HFFc6 (cell line): ENCODE measurements at regions not wholly inside any gene's neighbourhood (a gene's known extent, or its start where the extent isn't known, plus 50 kb on each side); places are given as distances from the start of the nearest gene placed in this dataset.

Source experiments
- DNase-seq: peaks from one replicate; pipeline ENCODE4 v3.0.0-alpha.2; 2018
- H3K27ac Mint-ChIP-seq: 2 replicates; pipeline ENCODE4 v1.8.0; 2020; ENCODE audit warnings: mild to moderate bottlenecking, mixed read lengths
- H3K27me3 Mint-ChIP-seq: 2 replicates; pipeline ENCODE4 v1.8.0; 2021; ENCODE audit warnings: mild to moderate bottlenecking, moderate library complexity, mixed read lengths; ENCODE audit not compliant: insufficient read depth
- H3K36me3 Mint-ChIP-seq: 2 replicates; pipeline ENCODE4 v1.8.0; 2021; ENCODE audit warnings: low read depth, mixed read lengths
- H3K4me1 Mint-ChIP-seq: 2 replicates; pipeline ENCODE4 v1.8.0; 2020; ENCODE audit warnings: low read depth, mixed read lengths
- H3K4me3 Mint-ChIP-seq: 2 replicates; pipeline ENCODE4 v1.8.0; 2020; ENCODE audit warnings: mild to moderate bottlenecking, moderate library complexity, mixed read lengths
- H3K9me3 Mint-ChIP-seq: 2 replicates; pipeline ENCODE4 v1.8.0; 2020; ENCODE audit warnings: mild to moderate bottlenecking, mixed read lengths
- CTCF ChIP-seq: fragments of 200-600 bp; sonication (generic); IDR thresholded peaks from 2 replicates; pipeline ENCODE4 v1.5.0; 2021; ENCODE audit warnings: antibody characterized with exemption, mild to moderate bottlenecking

DNA sequence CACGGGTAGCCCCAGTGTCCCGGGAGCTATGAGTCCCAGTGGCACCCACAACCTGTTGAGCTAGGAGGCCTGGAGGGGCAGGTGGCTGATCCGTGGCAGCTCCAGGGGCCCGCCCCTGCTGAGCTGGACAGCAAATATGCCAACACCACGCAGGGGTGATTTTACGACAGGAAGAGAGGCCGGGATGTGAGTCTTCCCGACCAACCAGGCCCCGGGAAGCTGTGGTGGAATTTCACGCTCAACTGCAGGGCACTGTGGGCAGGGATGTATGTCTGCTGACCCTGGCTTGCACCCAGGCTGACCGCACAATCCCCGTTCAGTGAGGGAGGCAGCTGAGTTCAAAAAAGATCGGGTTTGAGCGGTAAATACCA, 183.9 kb downstream of the ERMARD start:
- no peak for DNase-seq

GRCh38 chr6:169934699-169935347, 183.4 kb downstream of the ERMARD start:
- no peak overlapping the region for H3K27ac Mint-ChIP-seq
- H3K4me3 Mint-ChIP-seq: no peak overlapping the region
- peaks cover 69% of the 10 kb centered on the region for H3K9me3 Mint-ChIP-seq
- no peak for DNase-seq
- no peaks in the 10 kb centered on the region for H3K4me1 Mint-ChIP-seq
- TF ChIP-seq CTCF: no peak
- no peaks in the 10 kb centered on the region; the same call in 1 of the 2 replicates for H3K27me3 Mint-ChIP-seq
- H3K36me3 Mint-ChIP-seq: peaks cover 3% of the 10 kb centered on the region; the same call in 1 of the 2 replicates

More for the DNA sequence above, 183.9 kb downstream of the ERMARD start:
- no peak overlapping the region for H3K4me3 Mint-ChIP-seq
- no peak for TF ChIP-seq CTCF
- no peak overlapping the region for H3K27ac Mint-ChIP-seq
- no peaks in the 10 kb centered on the region; the same call in 1 of the 2 replicates for H3K27me3 Mint-ChIP-seq
- H3K4me1 Mint-ChIP-seq: no peaks in the 10 kb centered on the region
- peaks cover 69% of the 10 kb centered on the region for H3K9me3 Mint-ChIP-seq
- H3K36me3 Mint-ChIP-seq: peaks cover 3% of the 10 kb centered on the region; the same call in 1 of the 2 replicates

DNA sequence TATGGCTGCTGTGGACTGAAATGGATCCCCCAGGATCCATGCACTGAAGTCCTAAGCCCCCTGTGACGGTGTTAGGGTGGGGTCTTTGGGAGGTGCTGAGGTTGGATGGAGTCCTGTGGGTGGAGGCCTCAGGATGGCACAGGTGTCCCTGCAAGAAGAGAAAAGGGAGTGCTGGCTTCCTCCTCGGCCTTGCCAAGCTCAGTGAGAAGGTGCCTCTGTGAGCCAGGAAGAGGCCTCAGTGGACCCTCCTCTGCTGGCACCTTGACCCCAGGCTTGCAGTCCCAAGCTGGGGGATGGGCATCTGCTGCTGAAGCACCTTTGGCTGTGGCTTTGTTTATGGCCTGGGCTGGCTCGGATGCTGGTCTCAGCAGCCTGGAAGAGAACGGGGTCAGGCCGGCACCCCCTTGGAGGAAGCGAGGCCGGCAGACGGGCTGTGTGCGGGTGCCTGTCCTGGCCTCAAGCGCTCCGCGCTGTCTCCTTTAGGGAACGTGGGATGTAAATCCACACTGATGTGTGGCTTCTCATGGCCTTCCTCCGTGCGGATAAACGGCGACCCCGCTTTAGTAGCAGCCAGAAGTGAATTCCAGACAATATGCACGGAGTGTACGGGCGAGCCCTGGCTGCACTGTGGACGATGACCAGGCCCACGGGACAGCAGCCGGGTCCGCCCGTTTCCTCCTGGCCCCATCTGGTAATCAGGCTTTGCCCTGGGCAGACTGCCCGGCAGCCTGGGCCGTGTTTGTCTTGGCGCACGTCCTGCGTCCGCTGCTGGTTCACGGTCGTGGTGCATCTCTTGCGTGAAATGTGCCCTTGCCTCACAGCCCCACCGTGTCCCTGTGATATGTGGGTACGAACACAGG, 182.6 kb downstream of the ERMARD start:
- H3K36me3 Mint-ChIP-seq: no peaks in the 10 kb centered on the region; the same call in 1 of the 2 replicates
- peaks cover 69% of the 10 kb centered on the region for H3K9me3 Mint-ChIP-seq
- H3K27ac Mint-ChIP-seq: no peak overlapping the region
- no peak overlapping the region for H3K4me3 Mint-ChIP-seq
- no peaks in the 10 kb centered on the region for H3K27me3 Mint-ChIP-seq
- no peaks in the 10 kb centered on the region for H3K4me1 Mint-ChIP-seq
- DNase-seq: no peak
- TF ChIP-seq CTCF: no peak

GRCh38 chr6:169933251-169933821, 181.9 kb downstream of the ERMARD start:
- no peak for TF ChIP-seq CTCF
- Mint-ChIP-seq H3K36me3 (no peaks in the 10 kb centered on the region; the same call in 1 of the 2 replicates), H3K9me3 (peaks cover 68% of the 10 kb centered on the region), H3K27me3 (no peaks in the 10 kb centered on the region), H3K4me3 (no peak overlapping the region), H3K4me1 (no peaks in the 10 kb centered on the region), H3K27ac (no peak overlapping the region)
- no peak for DNase-seq

DNA sequence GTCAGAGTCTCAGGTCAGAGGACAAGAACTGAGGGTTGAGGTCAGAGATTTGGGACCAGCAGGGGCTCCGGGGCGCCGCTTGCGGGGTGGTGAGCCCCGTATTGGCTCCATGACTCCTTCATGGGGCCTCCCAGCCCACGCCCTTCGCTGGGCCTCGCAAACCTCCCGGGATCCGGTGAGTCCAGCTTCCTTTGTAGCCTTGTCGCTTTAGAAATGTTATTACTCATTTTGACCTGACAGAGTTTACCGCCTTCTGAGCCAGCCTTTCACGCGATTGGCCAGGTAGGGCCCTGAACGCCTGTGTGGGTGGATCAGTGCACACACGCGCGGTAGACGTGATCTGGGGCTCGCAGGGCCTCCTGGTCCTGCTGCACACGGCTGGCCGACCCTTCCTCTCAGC, 181.1 kb downstream of the ERMARD start:
- no peak overlapping the region for H3K27ac Mint-ChIP-seq
- no peak overlapping the region for H3K4me3 Mint-ChIP-seq
- H3K36me3 Mint-ChIP-seq: no peaks in the 10 kb centered on the region; the same call in 1 of the 2 replicates
- no peak for TF ChIP-seq CTCF
- H3K9me3 Mint-ChIP-seq: peaks cover 64% of the 10 kb centered on the region
- H3K4me1 Mint-ChIP-seq: no peaks in the 10 kb centered on the region
- H3K27me3 Mint-ChIP-seq: no peaks in the 10 kb centered on the region
- no peak for DNase-seq
